ENCODE measurements at regions not wholly inside any gene's neighbourhood (a gene's known extent, or its start where the extent isn't known, plus 50 kb on each side); places are given as distances from the start of the nearest gene placed in this dataset.

GRCh38 chr17:5718726-5719125 lies 134.4 kb upstream of the NLRP1 start:
- H3K9ac ChIP-seq (ENCODE audit: low read depth, low read length) = no peak overlapping the region
- H3K23ac ChIP-seq (ENCODE audit: low read depth, low read length) = no peak overlapping the region
- no peak overlapping the region for H2AK9ac ChIP-seq (replicated peaks; ENCODE audit: low read depth, low read length, poor library complexity)
- H3K4me2 ChIP-seq (ENCODE audit: low read depth, low read length) = no peak overlapping the region
- no peaks in the 10 kb centered on the region for H4K20me1 ChIP-seq (ENCODE audit: insufficient read depth, low read length)
- no peak overlapping the region for H3K27ac ChIP-seq (ENCODE audit: insufficient read depth, low read length)
- no peak overlapping the region for H2AK5ac ChIP-seq (ENCODE audit: low read depth, low read length)
- H2BK120ac ChIP-seq (ENCODE audit: low read depth, low read length) = no peak overlapping the region
- BruUV-seq (replicated peaks) = no TSS peak
- H2BK5ac ChIP-seq (ENCODE audit: low read depth, low read length, poor library complexity, severe bottlenecking) = no peak overlapping the region
- no peak overlapping the region for H2BK20ac ChIP-seq (ENCODE audit: low read depth, low read length)
- no peak overlapping the region for H2BK15ac ChIP-seq (ENCODE audit: low read depth, low read length)
- H3K27me3 ChIP-seq (ENCODE audit: control insufficient read depth, insufficient read depth, low read length) = no peaks in the 10 kb centered on the region; the same call in 1 of the 2 replicates
- no peaks in the 10 kb centered on the region for H3K79me1 ChIP-seq (ENCODE audit: low read depth in 1 of 2, low read length in 2 of 2)
- no CpG with 5 or more reads among the region's 4 CpGs for WGBS, 2 experiments (ENCODE audit: extremely low coverage in 2 of 2, insufficient read length in 1 of 2)
- no peak overlapping the region for H3K18ac ChIP-seq (ENCODE audit: low read depth, low read length)
- no peak overlapping the region for H4K91ac ChIP-seq (ENCODE audit: insufficient read depth, low read depth, low read length)
- TF ChIP-seq MAFK (IDR thresholded peaks at IDR 0.05; ENCODE audit: low read depth, low read length) = no peak
- no peak for TF ChIP-seq CTCF (conservative IDR thresholded peaks at IDR 0.05; ENCODE audit: low read depth, low read length)
- TF ChIP-seq RFX5 (IDR thresholded peaks at IDR 0.05; ENCODE audit: low read depth, low read length) = no peak
- no peak for TF ChIP-seq CHD1 (IDR thresholded peaks at IDR 0.05; ENCODE audit: low read depth, low read length)
- no peak for TF ChIP-seq USF2 (IDR thresholded peaks at IDR 0.05; ENCODE audit: low read depth, low read length)
- TF ChIP-seq SMC3 (IDR thresholded peaks at IDR 0.05; ENCODE audit: low read depth, low read length) = no peak
- TF ChIP-seq MAZ (IDR thresholded peaks at IDR 0.05; ENCODE audit: borderline replicate concordance, low read depth, low read length) = no peak
- no peak for TF ChIP-seq RCOR1 (IDR thresholded peaks at IDR 0.05; ENCODE audit: insufficient replicate concordance, low read length)
- no peak for TF ChIP-seq BHLHE40 (IDR thresholded peaks at IDR 0.05; ENCODE audit: low read depth, low read length)
- no peak for TF ChIP-seq POLR2A (IDR thresholded peaks at IDR 0.05; ENCODE audit: low read depth, low read length)
- TF ChIP-seq ELK1 (IDR thresholded peaks at IDR 0.05; ENCODE audit: borderline replicate concordance, low read depth, low read length) = no peak
- TF ChIP-seq FOS (IDR thresholded peaks at IDR 0.05; ENCODE audit: low read depth, low read length) = no peak
- TF ChIP-seq RAD21 (IDR thresholded peaks at IDR 0.05; ENCODE audit: low read length) = no peak
- no peak for TF ChIP-seq MXI1 (IDR thresholded peaks at IDR 0.05; ENCODE audit: borderline replicate concordance, low read depth, low read length)
- no peak for TF ChIP-seq CEBPB (IDR thresholded peaks at IDR 0.05; ENCODE audit: low read depth, low read length)
- ATAC-seq (ENCODE audit: low read depth) = no peak
- in situ Hi-C loops (cut with MboI; ENCODE audit: low sequenced_read_pairs) (no loop called here), intact Hi-C loops (cut with micrococcal nuclease) (no loop called here), dilution Hi-C loops (cut with HindIII; ENCODE audit: low sequenced_read_pairs, unreplicated experiment) (no loop called here)
- no peak overlapping the region for H4K8ac ChIP-seq (ENCODE audit: low read depth in 2 of 2, low read length in 2 of 2)
- H3K4me3 ChIP-seq (ENCODE audit: insufficient read depth, low read depth, low read length) = no peak overlapping the region
- no peak overlapping the region for H3K56ac ChIP-seq (ENCODE audit: extremely low read depth, insufficient read depth, low read length)
- DNase-seq = no peak
- H3K14ac ChIP-seq (replicated peaks; ENCODE audit: low read depth, low read length) = no peak overlapping the region
- no peaks in the 10 kb centered on the region for H3K4me1 ChIP-seq (ENCODE audit: control insufficient read depth, insufficient read depth, low read length)
- no peaks in the 10 kb centered on the region for H3K36me3 ChIP-seq (ENCODE audit: control insufficient read depth, insufficient read depth, low read length)
- H4K5ac ChIP-seq (ENCODE audit: low read depth, low read length) = no peak overlapping the region
- no peak overlapping the region for H3K4ac ChIP-seq (ENCODE audit: low read depth, low read length)
- H3K9me3 ChIP-seq (ENCODE audit: control insufficient read depth, insufficient read depth, low read length) = no peaks in the 10 kb centered on the region
- ChIA-PET POLR2A (ENCODE audit: unreplicated experiment) (no interaction called here), CTCF (no interaction called here)
- H3K9me1 ChIP-seq (ENCODE audit: insufficient read depth, low read length) = no peaks in the 10 kb centered on the region
- H2AFZ ChIP-seq (replicated peaks; ENCODE audit: low read length, poor library complexity) = no peak overlapping the region
